HG02610 (cell line): ENCODE measurements at regions not wholly inside any gene's neighbourhood (a gene's known extent, or its start where the extent isn't known, plus 50 kb on each side); places are given as distances from the start of the nearest gene placed in this dataset.
"Not testable (repeated sequence)": the region's sequence is repeated elsewhere in the genome, so short reads cannot be mapped to it uniquely, and the experiment has no call there.

Experiments used
- ATAC-seq: cut with Tn5 transposase; IDR thresholded peaks from one replicate; pipeline ENCODE4 v1.9.1; 2021; ENCODE audit warnings: mild to moderate bottlenecking, moderate library complexity; ENCODE audit not compliant: unreplicated experiment

GRCh38 chr7:110417611-110418010 is 673.3 kb upstream of the LRRN3 start:
- ATAC-seq = no peak

- ATAC-seq = no peak
Measured at GRCh38 chr7:110418659-110419280, 672.2 kb upstream of the LRRN3 start.

GRCh38 chr7:110420788-110421187 is 670.1 kb upstream of the LRRN3 start:
- no peak for ATAC-seq

- no peak for ATAC-seq
Measured at GRCh38 chr7:110421490-110422241, 669.3 kb upstream of the LRRN3 start.

GRCh38 chr7:110432061-110432553 is 658.8 kb upstream of the LRRN3 start:
- ATAC-seq = no peak

- not testable (repeated sequence) for ATAC-seq
Measured at GRCh38 chr7:110438926-110439325, 652.0 kb upstream of the LRRN3 start.

- ATAC-seq = peak; percentile 78
Measured at GRCh38 chr7:110442381-110442837, 648.5 kb upstream of the LRRN3 start.

- no peak for ATAC-seq
Measured at GRCh38 chr7:110446658-110447057, 644.3 kb upstream of the LRRN3 start.

- no peak for ATAC-seq
Measured at GRCh38 chr7:110448918-110449317, 642.0 kb upstream of the LRRN3 start.

- no peak for ATAC-seq
Measured at GRCh38 chr7:110454713-110455112, 636.2 kb upstream of the LRRN3 start.

- no peak for ATAC-seq
Measured at GRCh38 chr7:110461621-110462020, 629.3 kb upstream of the LRRN3 start.

- no peak for ATAC-seq
Measured at GRCh38 chr7:110470420-110470819, 620.5 kb upstream of the LRRN3 start.

- ATAC-seq = not testable (repeated sequence)
Measured at GRCh38 chr7:110472419-110472818, 618.5 kb upstream of the LRRN3 start.

GRCh38 chr7:110480964-110481363 is 610.0 kb upstream of the LRRN3 start:
- no peak for ATAC-seq

GRCh38 chr7:110483553-110483952 is 607.4 kb upstream of the LRRN3 start:
- ATAC-seq = no peak

GRCh38 chr7:110484356-110484755 is 606.6 kb upstream of the LRRN3 start:
- no peak for ATAC-seq

GRCh38 chr7:110486549-110486948 is 604.4 kb upstream of the LRRN3 start:
- ATAC-seq = no peak

GRCh38 chr7:110502888-110503465 is 588.0 kb upstream of the LRRN3 start:
- ATAC-seq = no peak

GRCh38 chr7:110507369-110507768 is 583.6 kb upstream of the LRRN3 start:
- ATAC-seq = no peak

GRCh38 chr7:110507832-110508231 is 583.1 kb upstream of the LRRN3 start:
- no peak for ATAC-seq

- ATAC-seq = not testable (repeated sequence)
Measured at GRCh38 chr7:110514975-110515551, 575.9 kb upstream of the LRRN3 start.

- no peak for ATAC-seq
Measured at GRCh38 chr7:110519851-110520250, 571.1 kb upstream of the LRRN3 start.
